ENCODE measurements at regions not wholly inside any gene's neighbourhood (a gene's known extent, or its start where the extent isn't known, plus 50 kb on each side); places are given as distances from the start of the nearest gene placed in this dataset.

DNA sequence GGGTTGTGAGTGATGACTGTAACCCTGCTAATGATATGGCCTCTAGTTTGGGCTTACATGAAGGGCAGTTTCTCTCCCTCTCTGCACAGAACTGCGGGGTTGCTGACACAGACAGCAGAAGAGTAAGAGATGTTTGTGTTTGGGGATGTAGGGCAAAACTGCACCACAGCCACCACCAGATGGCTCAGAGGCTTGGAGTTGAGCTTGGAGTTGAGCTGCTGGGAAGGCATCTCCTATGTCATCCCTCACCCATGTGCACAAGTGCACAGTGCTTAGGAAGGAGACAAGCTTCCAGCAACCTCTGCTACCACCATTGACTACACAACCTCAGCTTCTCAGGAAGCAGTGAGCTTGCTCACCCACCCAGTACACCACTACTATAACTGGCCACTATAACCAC is 303.9 kb upstream of the DEFB112 start:
- Histone ChIP-seq H3K9ac (ENCODE audit: insufficient read depth, low read length, poor library complexity, severe bottlenecking) (no peak overlapping the region), H3K4me2 (replicated peaks; ENCODE audit: extremely low read depth, low read length, poor library complexity, severe bottlenecking) (no peak overlapping the region), H3K4me1 (ENCODE audit: control insufficient read depth in 1 of 2, insufficient read depth in 2 of 2, low read length in 2 of 2) (no peaks in the 10 kb centered on the region), H3K9me3 (replicated peaks in 1 of 2; ENCODE audit: control insufficient read depth in 1 of 2, insufficient read depth in 1 of 2, low read length in 2 of 2) (peaks cover 10 to 14% of the 10 kb centered on the region in 2 donors), H3K79me2 (ENCODE audit: insufficient read depth, low read length) (no peaks in the 10 kb centered on the region), H3K27me3 (ENCODE audit: control insufficient read depth in 2 of 2, insufficient read depth in 2 of 2, low read length in 2 of 2) (no peaks in the 10 kb centered on the region), H3K27ac (ENCODE audit: low read depth in 1 of 2, low read length in 2 of 2) (no peak overlapping the region), H2AFZ (ENCODE audit: insufficient read depth, low read depth, low read length, poor library complexity, severe bottlenecking) (no peak overlapping the region), H3K4me3 (replicated peaks in 1 of 3; ENCODE audit: low read depth in 2 of 3, low read length in 3 of 3) (no peak overlapping the region), H3K36me3 (replicated peaks in 1 of 2; ENCODE audit: control insufficient read depth in 1 of 2, insufficient read depth in 2 of 2, low read length in 2 of 2) (no peaks in the 10 kb centered on the region), H4K20me1 (ENCODE audit: insufficient read depth, low read length) (no peaks in the 10 kb centered on the region)
- Mint-ChIP-seq H3K36me3 (no peaks in the 10 kb centered on the region), H3K4me1 (no peaks in the 10 kb centered on the region), H3K27ac (no peak overlapping the region), H3K27me3 (ENCODE audit: low read depth in 3 of 3) (no peaks in the 10 kb centered on the region), H3K4me3 (no peak overlapping the region), H3K9me3 (peaks cover 0 to 26% (median 6%) of the 10 kb centered on the region in 7 donors)
- intact Hi-C loops (cut with micrococcal nuclease) = no loop called here
- TF ChIP-seq, protein P1, sequence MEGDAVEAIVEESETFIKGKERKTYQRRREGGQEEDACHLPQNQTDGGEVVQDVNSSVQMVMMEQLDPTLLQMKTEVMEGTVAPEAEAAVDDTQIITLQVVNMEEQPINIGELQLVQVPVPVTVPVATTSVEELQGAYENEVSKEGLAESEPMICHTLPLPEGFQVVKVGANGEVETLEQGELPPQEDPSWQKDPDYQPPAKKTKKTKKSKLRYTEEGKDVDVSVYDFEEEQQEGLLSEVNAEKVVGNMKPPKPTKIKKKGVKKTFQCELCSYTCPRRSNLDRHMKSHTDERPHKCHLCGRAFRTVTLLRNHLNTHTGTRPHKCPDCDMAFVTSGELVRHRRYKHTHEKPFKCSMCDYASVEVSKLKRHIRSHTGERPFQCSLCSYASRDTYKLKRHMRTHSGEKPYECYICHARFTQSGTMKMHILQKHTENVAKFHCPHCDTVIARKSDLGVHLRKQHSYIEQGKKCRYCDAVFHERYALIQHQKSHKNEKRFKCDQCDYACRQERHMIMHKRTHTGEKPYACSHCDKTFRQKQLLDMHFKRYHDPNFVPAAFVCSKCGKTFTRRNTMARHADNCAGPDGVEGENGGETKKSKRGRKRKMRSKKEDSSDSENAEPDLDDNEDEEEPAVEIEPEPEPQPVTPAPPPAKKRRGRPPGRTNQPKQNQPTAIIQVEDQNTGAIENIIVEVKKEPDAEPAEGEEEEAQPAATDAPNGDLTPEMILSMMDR (IDR thresholded peaks at IDR 0.05) = no peak
- no CpG with 5 or more reads among the region's 1 CpG for WGBS (ENCODE audit: insufficient coverage)
- DNase-seq = no peak

DNA sequence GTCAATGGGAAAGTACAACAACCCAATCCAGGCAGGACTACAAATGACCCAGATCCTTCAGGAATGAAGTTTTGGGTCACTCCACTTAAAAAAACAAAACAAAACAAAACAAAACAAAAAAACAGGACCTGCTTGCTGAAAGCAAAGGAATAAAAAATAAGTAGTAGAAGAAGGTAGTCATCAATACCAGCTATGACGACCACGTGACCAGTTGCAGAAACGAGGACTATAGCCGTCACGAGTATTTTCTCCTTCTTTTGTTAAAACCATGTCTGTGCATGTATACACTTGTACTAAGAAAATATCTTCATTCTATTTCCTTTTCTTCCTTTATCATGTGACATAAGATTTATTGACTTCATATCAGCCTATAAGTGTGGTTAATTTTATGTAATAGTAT is 308.4 kb upstream of the DEFB112 start:
- Mint-ChIP-seq H3K27ac (no peak overlapping the region), H3K4me3 (no peak overlapping the region), H3K9me3 (peaks cover 2 to 14% (median 4%) of the 10 kb centered on the region in 7 donors), H3K4me1 (no peaks in the 10 kb centered on the region), H3K27me3 (ENCODE audit: low read depth in 3 of 3) (no peaks in the 10 kb centered on the region), H3K36me3 (no peaks in the 10 kb centered on the region)
- Histone ChIP-seq H3K4me3 (replicated peaks in 1 of 3; ENCODE audit: low read depth in 2 of 3, low read length in 3 of 3) (no peak overlapping the region), H3K4me1 (ENCODE audit: control insufficient read depth in 1 of 2, insufficient read depth in 2 of 2, low read length in 2 of 2) (no peaks in the 10 kb centered on the region), H3K27me3 (ENCODE audit: control insufficient read depth in 2 of 2, insufficient read depth in 2 of 2, low read length in 2 of 2) (no peaks in the 10 kb centered on the region), H3K9ac (ENCODE audit: insufficient read depth, low read length, poor library complexity, severe bottlenecking) (no peak overlapping the region), H3K27ac (ENCODE audit: low read depth in 1 of 2, low read length in 2 of 2) (no peak overlapping the region), H3K4me2 (replicated peaks; ENCODE audit: extremely low read depth, low read length, poor library complexity, severe bottlenecking) (no peak overlapping the region), H3K9me3 (replicated peaks in 1 of 2; ENCODE audit: control insufficient read depth in 1 of 2, insufficient read depth in 1 of 2, low read length in 2 of 2) (peaks cover 8 to 9% of the 10 kb centered on the region in 2 donors), H3K79me2 (ENCODE audit: insufficient read depth, low read length) (no peaks in the 10 kb centered on the region), H3K36me3 (replicated peaks in 1 of 2; ENCODE audit: control insufficient read depth in 1 of 2, insufficient read depth in 2 of 2, low read length in 2 of 2) (no peaks in the 10 kb centered on the region), H4K20me1 (ENCODE audit: insufficient read depth, low read length) (no peaks in the 10 kb centered on the region), H2AFZ (ENCODE audit: insufficient read depth, low read depth, low read length, poor library complexity, severe bottlenecking) (no peak overlapping the region)
- no peak for DNase-seq
- TF ChIP-seq, protein P1 (IDR thresholded peaks at IDR 0.05) = no peak
- intact Hi-C loops (cut with micrococcal nuclease) = no loop called here
- WGBS (ENCODE audit: insufficient coverage) = 80% methylated on average over 2 of the region's 5 CpGs
